ENCODE measurements at regions not wholly inside any gene's neighbourhood (a gene's known extent, or its start where the extent isn't known, plus 50 kb on each side); places are given as distances from the start of the nearest gene placed in this dataset.

DNA sequence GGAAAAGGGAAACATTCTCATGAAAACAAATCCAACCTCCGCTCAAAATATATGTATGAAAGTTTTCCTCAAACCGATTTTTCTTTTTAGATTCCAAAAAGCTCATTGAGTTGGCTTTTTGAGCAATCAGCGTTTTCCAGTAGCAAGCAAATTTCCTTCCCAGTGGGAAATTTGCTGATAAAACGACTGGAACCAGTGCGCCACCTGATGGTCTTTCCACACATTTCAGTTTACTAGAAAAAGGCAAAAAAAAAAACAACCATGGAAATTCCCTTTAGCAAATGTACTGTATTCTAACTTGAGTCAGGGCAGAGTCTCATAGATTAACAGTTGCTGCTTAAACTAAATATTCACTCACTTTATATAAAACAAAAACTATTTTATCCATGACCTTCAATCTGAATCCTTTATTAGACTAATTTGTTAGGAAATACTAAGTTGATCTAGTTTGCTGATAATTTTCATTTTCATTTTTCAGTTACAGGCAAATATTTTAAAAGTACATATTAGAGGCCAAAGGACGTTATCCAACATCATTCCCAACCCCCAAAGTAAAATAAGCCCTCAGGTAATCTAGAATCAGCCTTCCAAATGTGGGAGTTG, 271.5 kb downstream of the FOXA2 start:
- TF ChIP-seq, protein P1, sequence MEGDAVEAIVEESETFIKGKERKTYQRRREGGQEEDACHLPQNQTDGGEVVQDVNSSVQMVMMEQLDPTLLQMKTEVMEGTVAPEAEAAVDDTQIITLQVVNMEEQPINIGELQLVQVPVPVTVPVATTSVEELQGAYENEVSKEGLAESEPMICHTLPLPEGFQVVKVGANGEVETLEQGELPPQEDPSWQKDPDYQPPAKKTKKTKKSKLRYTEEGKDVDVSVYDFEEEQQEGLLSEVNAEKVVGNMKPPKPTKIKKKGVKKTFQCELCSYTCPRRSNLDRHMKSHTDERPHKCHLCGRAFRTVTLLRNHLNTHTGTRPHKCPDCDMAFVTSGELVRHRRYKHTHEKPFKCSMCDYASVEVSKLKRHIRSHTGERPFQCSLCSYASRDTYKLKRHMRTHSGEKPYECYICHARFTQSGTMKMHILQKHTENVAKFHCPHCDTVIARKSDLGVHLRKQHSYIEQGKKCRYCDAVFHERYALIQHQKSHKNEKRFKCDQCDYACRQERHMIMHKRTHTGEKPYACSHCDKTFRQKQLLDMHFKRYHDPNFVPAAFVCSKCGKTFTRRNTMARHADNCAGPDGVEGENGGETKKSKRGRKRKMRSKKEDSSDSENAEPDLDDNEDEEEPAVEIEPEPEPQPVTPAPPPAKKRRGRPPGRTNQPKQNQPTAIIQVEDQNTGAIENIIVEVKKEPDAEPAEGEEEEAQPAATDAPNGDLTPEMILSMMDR (IDR thresholded peaks at IDR 0.05): peak; percentile 72

DNA sequence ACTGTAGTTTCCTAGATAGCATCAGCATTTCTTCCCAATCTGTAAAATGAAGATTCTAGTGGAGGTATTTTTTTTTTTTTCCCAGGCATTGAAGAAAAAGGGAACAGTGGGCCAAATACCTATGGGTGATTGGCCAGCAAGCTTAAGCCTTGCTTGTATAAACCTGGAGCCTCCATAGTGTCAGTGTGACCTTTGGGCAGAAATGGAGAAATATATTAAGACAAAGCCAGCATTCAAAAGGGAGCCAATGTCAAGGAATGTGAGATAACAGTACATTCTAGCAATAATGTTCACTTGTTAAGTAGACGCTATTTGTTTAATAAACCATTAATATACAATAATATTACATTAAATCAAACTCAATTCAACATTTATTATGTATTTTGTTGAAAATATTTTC, 275.4 kb downstream of the FOXA2 start:
- TF ChIP-seq, protein P1 (IDR thresholded peaks at IDR 0.05): no peak

DNA sequence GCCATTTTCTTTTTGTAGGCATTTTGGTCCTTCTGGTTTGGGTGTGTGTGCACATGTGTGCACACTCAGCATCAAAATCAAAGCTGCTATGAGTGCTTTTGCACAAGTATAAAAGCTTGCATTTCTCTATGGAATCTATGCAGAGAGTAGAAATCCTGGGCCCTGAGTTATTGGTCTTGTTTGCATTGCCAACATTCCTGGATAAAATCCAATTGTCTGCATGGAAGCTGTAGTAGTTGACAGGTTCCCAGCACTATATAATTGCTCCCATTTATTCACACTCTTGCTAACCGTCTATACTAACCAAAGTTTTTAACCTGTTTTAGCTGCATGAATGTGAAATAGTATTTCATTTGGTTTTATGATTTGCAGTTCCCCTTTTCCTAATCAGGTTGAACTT, 277.0 kb downstream of the FOXA2 start:
- TF ChIP-seq, protein P1 (IDR thresholded peaks at IDR 0.05): no peak

DNA sequence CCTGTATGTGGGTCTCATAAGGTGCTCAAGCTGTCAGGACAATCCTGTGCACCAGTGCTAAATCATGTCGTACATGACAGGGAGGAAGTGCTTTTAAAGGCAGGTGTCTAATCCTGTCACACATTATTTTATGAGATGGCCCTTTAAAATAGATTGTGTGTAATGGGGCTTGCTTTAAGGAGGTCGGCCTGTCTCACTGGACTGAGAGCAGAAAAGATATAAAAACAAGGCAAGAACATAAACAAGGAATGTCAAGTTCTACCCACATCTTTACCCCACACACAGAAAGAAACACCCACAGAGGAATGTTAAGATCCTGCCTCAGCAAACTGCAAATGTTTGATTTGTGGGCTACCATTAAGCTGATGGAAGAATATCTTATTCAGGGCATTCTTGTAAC, 279.0 kb downstream of the FOXA2 start:
- TF ChIP-seq, protein P1 (IDR thresholded peaks at IDR 0.05): no peak

DNA sequence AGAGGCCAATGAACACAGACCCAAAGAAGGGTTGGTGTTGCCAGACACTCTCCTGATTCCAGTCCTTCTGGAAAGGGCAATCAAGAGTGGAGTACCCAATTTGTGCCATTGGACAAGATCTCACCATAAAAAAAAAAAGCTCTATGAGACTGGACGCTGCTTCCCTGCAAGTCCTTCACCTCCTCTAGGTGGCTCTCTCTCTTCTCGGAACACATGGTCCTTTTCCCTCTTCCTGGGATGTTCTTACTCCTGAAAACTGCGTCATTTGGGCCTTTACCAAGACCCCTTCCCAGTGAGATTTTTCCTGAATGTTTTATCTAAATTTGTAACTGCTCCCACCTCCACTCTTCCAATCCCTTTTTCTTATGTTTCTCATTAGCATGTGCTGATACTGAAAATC, 280.8 kb downstream of the FOXA2 start:
- TF ChIP-seq, protein P1 (IDR thresholded peaks at IDR 0.05): no peak

DNA sequence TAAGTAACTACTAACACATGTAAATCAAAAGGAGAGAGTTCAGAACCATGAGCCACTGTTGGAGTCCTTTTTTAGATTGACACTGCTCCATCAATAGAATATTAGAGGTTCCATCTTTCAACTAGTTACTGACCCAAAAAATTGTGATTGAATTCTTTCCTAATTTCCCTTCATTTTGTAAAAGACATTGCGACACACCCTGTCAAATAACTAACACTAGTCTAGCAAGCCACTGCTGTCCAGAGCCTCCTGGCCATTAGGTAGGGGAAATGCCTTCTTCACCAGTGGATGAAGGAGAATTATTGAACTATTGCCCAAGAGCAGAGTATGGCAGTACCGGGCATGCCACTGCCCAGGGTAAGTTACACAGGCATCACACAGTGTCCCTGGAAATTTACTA, 282.3 kb downstream of the FOXA2 start:
- TF ChIP-seq, protein P1 (IDR thresholded peaks at IDR 0.05): no peak

DNA sequence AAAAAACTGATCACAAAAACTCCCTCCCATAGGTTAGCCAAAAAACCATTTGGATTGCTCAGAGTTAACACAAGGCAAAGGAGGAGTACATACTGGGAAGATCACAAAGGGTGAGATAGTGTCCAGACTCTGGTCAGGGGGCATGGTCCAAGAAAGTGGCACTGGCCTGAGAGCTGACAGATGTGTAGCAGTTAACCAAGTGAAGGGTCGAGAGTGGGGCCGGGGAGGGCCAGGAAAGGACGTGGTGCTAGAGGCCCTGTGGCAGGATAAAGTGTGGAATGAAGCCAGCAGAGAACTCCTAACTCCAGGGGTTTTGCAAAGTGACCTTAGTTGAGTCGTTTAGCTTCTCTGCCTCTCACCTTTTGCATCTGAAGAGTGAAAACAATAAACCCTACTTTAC, 290.5 kb downstream of the FOXA2 start:
- TF ChIP-seq, protein P1 (IDR thresholded peaks at IDR 0.05): no peak

DNA sequence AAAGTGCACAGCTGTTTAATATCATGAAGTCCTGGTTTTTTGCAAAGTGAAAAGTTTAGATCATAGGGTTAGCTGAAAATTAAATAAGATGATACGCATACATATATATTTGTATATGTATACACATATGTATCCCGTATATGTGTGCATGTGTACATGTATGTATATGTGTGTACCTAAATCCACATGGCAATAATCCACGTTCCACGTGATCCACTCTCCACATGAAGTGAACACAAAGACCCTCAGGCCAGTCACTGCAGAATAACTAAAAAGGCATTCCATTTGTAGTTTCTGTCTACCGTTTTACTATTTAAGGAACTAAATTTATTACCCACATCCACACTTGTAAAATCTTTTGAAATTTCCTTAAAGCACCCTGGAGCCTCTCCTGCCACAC, 294.9 kb downstream of the FOXA2 start:
- TF ChIP-seq, protein P1 (IDR thresholded peaks at IDR 0.05): no peak
